GM12874 (cell line): ENCODE measurements at regions not wholly inside any gene's neighbourhood (a gene's known extent, or its start where the extent isn't known, plus 50 kb on each side); places are given as distances from the start of the nearest gene placed in this dataset.

Experiments
- TF ChIP-seq, protein P1 (sequence below): IDR thresholded peaks from 2 replicates; pipeline ENCODE4 v1.5.1; 2011; ENCODE audit warnings: low read depth, mild to moderate bottlenecking, control low read depth, low read length, moderate library complexity; ENCODE audit not compliant: insufficient read depth

DNA sequence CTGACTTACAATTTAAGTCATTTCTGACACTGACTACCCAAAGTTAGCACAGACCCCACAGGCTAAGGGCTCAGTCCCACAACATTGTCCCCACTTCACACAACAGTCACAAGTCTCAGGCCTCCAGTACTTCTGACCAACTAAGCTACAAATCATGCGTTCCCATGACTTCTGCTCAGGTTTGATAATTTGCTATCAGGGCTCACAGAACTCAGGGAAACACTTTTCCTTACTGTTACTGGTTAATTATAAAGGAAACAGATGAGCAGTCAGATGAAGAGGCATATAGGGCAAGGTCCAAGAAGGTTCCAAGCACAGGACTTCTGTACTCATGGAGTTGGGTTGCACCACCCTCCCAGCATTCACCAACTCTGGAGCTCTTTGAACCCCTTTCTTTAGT, 151.2 kb upstream of the TNR start:
- TF ChIP-seq, protein P1, sequence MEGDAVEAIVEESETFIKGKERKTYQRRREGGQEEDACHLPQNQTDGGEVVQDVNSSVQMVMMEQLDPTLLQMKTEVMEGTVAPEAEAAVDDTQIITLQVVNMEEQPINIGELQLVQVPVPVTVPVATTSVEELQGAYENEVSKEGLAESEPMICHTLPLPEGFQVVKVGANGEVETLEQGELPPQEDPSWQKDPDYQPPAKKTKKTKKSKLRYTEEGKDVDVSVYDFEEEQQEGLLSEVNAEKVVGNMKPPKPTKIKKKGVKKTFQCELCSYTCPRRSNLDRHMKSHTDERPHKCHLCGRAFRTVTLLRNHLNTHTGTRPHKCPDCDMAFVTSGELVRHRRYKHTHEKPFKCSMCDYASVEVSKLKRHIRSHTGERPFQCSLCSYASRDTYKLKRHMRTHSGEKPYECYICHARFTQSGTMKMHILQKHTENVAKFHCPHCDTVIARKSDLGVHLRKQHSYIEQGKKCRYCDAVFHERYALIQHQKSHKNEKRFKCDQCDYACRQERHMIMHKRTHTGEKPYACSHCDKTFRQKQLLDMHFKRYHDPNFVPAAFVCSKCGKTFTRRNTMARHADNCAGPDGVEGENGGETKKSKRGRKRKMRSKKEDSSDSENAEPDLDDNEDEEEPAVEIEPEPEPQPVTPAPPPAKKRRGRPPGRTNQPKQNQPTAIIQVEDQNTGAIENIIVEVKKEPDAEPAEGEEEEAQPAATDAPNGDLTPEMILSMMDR: no peak

GRCh38 chr1:175893192-175893591, 149.8 kb upstream of the TNR start:
- TF ChIP-seq, protein P1: no peak

DNA sequence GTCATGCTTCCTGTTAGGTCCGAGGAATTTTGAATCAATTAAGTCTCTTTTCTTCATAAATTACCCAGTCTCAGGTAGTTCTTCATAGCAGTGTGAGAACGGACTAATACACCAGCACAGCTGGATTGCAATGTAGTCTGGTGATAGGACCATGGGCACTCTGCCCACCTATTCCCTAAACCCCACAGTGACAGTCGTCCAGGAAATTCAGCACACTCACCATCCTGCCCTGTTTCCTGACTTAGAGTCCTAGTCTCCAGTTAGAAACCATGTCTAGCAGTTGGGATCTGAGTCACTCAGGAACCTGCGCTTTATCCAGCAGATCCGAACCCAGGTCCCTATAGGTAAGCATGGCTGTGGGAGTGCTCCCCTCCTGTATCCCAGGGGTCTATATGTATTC, 149.3 kb upstream of the TNR start:
- TF ChIP-seq, protein P1: no peak

DNA sequence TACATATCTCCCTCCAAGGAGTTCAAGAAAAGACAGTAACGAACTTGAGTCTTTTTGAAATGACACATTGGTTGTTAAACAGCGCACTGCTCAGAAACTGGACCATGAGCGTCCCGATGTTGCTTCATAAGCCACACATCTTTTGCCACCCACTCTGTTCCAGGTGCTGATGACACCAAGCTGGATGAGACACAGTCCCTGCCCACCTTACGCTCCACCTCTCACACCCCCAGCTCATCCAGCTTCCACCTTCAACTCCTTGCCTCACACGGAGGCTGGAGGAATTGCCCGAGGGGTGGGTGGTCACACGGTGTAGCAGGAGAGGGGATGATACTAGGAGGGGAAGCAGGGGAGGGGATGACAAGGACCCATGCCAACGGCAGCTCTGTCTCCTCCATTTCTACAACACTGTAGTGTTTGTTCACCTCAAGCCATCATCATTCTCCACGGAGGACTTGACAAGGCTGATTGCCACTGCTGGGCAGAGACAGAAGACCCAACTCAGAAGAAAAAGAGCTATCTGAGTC, 148.5 kb upstream of the TNR start:
- TF ChIP-seq, protein P1: no peak

DNA sequence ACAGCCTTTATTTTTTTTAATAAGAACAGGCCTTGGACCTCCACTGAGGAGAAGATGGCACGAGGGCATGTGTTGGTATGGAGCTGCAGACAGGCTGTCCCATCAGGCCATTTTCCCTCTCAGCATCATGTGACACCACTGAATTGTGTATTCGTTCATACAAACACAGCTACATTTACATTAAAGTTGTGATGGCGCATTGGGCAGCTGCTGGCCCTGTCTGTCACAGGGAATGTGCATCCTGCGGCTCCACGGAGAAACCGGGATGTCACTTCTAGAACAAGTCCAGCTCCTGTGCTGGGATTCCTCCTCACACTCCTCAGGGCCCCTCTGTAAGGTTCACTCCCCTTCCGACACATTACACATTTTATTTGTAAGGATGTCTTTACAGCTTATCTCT, 147.6 kb upstream of the TNR start:
- TF ChIP-seq, protein P1: no peak

- TF ChIP-seq, protein P1: no peak
These were observed 146.5 kb upstream of the TNR start for GRCh38 chr1:175889848-175890247.

DNA sequence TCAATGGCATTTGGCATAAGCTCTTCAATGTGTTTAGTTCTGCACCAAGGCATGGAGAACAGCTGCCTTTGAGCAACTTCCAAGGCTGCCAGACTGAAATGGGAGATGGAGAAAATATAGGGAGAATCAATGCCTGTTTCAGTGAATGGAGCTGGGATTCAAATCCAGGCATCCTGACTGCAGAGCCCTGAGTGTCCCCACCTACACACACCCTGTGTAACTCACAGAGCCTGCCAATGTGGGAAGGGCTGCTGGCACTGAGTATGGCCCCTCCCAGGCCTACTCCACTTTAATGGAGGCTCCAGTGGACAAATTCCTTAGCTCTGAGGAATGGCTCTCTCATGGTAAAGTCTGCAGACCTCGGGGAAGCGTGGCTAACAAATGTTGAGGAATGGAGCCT, 145.6 kb upstream of the TNR start:
- TF ChIP-seq, protein P1: no peak

GRCh38 chr1:175887981-175888428, 144.6 kb upstream of the TNR start:
- TF ChIP-seq, protein P1: peak; percentile 86
